ENCODE measurements at regions not wholly inside any gene's neighbourhood (a gene's known extent, or its start where the extent isn't known, plus 50 kb on each side); places are given as distances from the start of the nearest gene placed in this dataset.

DNA sequence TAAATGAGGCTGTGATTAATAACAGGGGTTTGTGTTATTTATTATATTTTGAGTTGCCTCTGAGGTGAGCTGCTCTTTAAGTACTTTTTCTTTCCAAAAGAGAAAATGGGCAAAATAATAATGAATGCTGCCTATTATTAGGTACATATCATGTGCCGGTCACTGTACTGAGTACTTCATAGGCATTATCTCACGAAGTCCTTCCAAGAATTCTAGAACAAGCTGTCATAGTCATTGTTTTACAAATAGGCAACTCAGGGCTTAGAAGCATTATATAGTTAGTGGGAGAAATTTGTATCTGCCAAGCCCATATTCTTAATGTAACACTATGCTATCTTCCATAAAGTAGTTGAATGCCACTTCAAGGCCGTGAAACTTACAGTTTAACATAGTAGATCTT lies 628.7 kb downstream of the CCDC171 start:
- Histone ChIP-seq H3K9me3 (ENCODE audit: control insufficient read depth in 1 of 2, insufficient read depth in 1 of 2, low read depth in 1 of 2, low read length in 2 of 2) (no peaks in the 10 kb centered on the region), H3K9me2 (ENCODE audit: insufficient read depth) (no peaks in the 10 kb centered on the region), H2AFZ (ENCODE audit: low read depth, low read length, poor library complexity, severe bottlenecking) (no peak overlapping the region), H3K27ac (ENCODE audit: low read depth, low read length) (no peak overlapping the region), H3K9ac (ENCODE audit: low read length) (no peak overlapping the region), H3K36me3 (ENCODE audit: control insufficient read depth in 1 of 2, insufficient read depth in 2 of 2, low read length in 2 of 2) (no peaks in the 10 kb centered on the region), H3K4me1 (ENCODE audit: control insufficient read depth in 1 of 2, insufficient read depth in 2 of 2, low read length in 2 of 2) (no peaks in the 10 kb centered on the region), H3K27me3 (ENCODE audit: insufficient read depth, low read length) (no peaks in the 10 kb centered on the region), H3K4me3 (replicated peaks in 1 of 2; ENCODE audit: low read depth in 1 of 2, low read length in 2 of 2) (no peak overlapping the region), H3K4me2 (ENCODE audit: low read length) (no peak overlapping the region), H3K79me2 (ENCODE audit: insufficient read depth, low read length) (no peaks in the 10 kb centered on the region), H4K20me1 (ENCODE audit: insufficient read depth) (no peaks in the 10 kb centered on the region)
- no TSS peak for BruUV-seq (replicated peaks)
- ChIA-PET POLR2A (no interaction called here), RAD21 (ENCODE audit: low non-redundant PET in 1 of 2, low total read pairs in 2 of 2, uncharacterized antibody in 2 of 2, unreplicated experiment in 2 of 2) (no interaction called here), CTCF (no interaction called here)
- no peak for TF ChIP-seq JUND (IDR thresholded peaks at IDR 0.05)
- TF ChIP-seq POLR2AphosphoS5 (IDR thresholded peaks at IDR 0.05; ENCODE audit: low read depth, low read length): no peak
- no peak for TF ChIP-seq TCF7L2 (IDR thresholded peaks at IDR 0.05; ENCODE audit: borderline replicate concordance, extremely low read depth, insufficient read depth, insufficient read length)
- TF ChIP-seq, protein P1, sequence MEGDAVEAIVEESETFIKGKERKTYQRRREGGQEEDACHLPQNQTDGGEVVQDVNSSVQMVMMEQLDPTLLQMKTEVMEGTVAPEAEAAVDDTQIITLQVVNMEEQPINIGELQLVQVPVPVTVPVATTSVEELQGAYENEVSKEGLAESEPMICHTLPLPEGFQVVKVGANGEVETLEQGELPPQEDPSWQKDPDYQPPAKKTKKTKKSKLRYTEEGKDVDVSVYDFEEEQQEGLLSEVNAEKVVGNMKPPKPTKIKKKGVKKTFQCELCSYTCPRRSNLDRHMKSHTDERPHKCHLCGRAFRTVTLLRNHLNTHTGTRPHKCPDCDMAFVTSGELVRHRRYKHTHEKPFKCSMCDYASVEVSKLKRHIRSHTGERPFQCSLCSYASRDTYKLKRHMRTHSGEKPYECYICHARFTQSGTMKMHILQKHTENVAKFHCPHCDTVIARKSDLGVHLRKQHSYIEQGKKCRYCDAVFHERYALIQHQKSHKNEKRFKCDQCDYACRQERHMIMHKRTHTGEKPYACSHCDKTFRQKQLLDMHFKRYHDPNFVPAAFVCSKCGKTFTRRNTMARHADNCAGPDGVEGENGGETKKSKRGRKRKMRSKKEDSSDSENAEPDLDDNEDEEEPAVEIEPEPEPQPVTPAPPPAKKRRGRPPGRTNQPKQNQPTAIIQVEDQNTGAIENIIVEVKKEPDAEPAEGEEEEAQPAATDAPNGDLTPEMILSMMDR (IDR thresholded peaks at IDR 0.05 in 2 of 3, conservative IDR thresholded peaks at IDR 0.05 in 1 of 3; ENCODE audit: borderline replicate concordance in 1 of 3, insufficient read depth in 1 of 3, low read depth in 2 of 3, low read length in 2 of 3): no peak
- DNase-seq (ENCODE audit: low read depth, low spot score) (no peak), ATAC-seq (no peak)
- intact Hi-C loops (cut with micrococcal nuclease): no loop called here

DNA sequence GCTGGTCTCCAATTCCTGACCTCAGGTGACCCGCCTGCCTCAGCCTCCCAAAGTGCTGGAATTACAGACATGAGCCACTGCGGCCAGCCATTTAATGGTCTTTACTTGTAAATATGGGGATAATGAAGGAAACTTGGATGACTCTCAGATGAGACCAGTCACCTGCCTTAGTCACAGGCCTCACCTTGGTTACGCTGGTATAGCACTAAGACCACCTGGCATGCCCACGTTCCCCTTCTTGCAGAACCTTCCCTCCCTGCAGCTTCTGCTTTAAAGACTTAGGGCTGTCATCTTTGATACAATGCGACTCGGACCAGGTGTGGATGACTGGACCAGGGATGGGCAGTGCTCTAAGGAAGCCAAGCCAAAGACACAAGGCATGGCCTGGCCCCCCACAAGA lies 629.9 kb downstream of the CCDC171 start:
- no peak for TF ChIP-seq TCF7L2 (IDR thresholded peaks at IDR 0.05; ENCODE audit: borderline replicate concordance, extremely low read depth, insufficient read depth, insufficient read length)
- TF ChIP-seq, protein P1 (IDR thresholded peaks at IDR 0.05 in 2 of 3, conservative IDR thresholded peaks at IDR 0.05 in 1 of 3; ENCODE audit: borderline replicate concordance in 1 of 3, insufficient read depth in 1 of 3, low read depth in 2 of 3, low read length in 2 of 3): no peak
- TF ChIP-seq ELF1 (IDR thresholded peaks at IDR 0.05; ENCODE audit: borderline replicate concordance, low read depth): no peak
- TF ChIP-seq POLR2A (IDR thresholded peaks at IDR 0.05; ENCODE audit: borderline replicate concordance, extremely low read depth, insufficient read depth, insufficient read length): no peak
- TF ChIP-seq FOSL1 (IDR thresholded peaks at IDR 0.05; ENCODE audit: low read depth): no peak
- TF ChIP-seq POLR2AphosphoS5 (IDR thresholded peaks at IDR 0.05; ENCODE audit: low read depth, low read length): no peak
- TF ChIP-seq EZH2 (IDR thresholded peaks at IDR 0.05): no peak
- TF ChIP-seq SRF (IDR thresholded peaks at IDR 0.05; ENCODE audit: low read depth): no peak
- no peak for TF ChIP-seq EGR1 (IDR thresholded peaks at IDR 0.05; ENCODE audit: low read depth)
- TF ChIP-seq, protein P2, sequence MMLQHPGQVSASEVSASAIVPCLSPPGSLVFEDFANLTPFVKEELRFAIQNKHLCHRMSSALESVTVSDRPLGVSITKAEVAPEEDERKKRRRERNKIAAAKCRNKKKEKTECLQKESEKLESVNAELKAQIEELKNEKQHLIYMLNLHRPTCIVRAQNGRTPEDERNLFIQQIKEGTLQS (IDR thresholded peaks at IDR 0.05): no peak
- no peak for TF ChIP-seq ZNF274 (IDR thresholded peaks at IDR 0.05; ENCODE audit: low read depth, low read length)
- TF ChIP-seq YY1 (IDR thresholded peaks at IDR 0.05; ENCODE audit: extremely low read depth, insufficient replicate concordance, low read depth, low read length): no peak
- no peak for TF ChIP-seq CEBPB (IDR thresholded peaks at IDR 0.05; ENCODE audit: low read depth)
- TF ChIP-seq SIN3A (IDR thresholded peaks at IDR 0.05; ENCODE audit: low read depth): no peak
- no peak for TF ChIP-seq EZH2phosphoT487 (IDR thresholded peaks at IDR 0.05; ENCODE audit: borderline replicate concordance)
- TF ChIP-seq, protein P3, sequence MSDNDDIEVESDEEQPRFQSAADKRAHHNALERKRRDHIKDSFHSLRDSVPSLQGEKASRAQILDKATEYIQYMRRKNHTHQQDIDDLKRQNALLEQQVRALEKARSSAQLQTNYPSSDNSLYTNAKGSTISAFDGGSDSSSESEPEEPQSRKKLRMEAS (IDR thresholded peaks at IDR 0.05): no peak
- DNase-seq (ENCODE audit: low read depth, low spot score) (no peak), ATAC-seq (no peak)
- no peak overlapping the region for H2AFZ ChIP-seq (ENCODE audit: low read depth, low read length, poor library complexity, severe bottlenecking)
- H3K9ac ChIP-seq (ENCODE audit: low read length): no peak overlapping the region
- CTCF ChIA-PET: no interaction called here
- H3K4me3 ChIP-seq (replicated peaks in 1 of 2; ENCODE audit: low read depth in 1 of 2, low read length in 2 of 2): no peak overlapping the region
- no peaks in the 10 kb centered on the region for H3K36me3 ChIP-seq (ENCODE audit: control insufficient read depth in 1 of 2, insufficient read depth in 2 of 2, low read length in 2 of 2)
- no peaks in the 10 kb centered on the region for H3K9me2 ChIP-seq (ENCODE audit: insufficient read depth)
- POLR2A ChIA-PET: no interaction called here
- H3K27ac ChIP-seq (ENCODE audit: low read depth, low read length): no peak overlapping the region
- no peaks in the 10 kb centered on the region for H3K4me1 ChIP-seq (ENCODE audit: control insufficient read depth in 1 of 2, insufficient read depth in 2 of 2, low read length in 2 of 2)
- intact Hi-C loops (cut with micrococcal nuclease): no loop called here
- RAD21 ChIA-PET (ENCODE audit: low non-redundant PET in 1 of 2, low total read pairs in 2 of 2, uncharacterized antibody in 2 of 2, unreplicated experiment in 2 of 2): no interaction called here
- no TSS peak for BruUV-seq (replicated peaks)
- no peaks in the 10 kb centered on the region for H3K79me2 ChIP-seq (ENCODE audit: insufficient read depth, low read length)
- H3K4me2 ChIP-seq (ENCODE audit: low read length): no peak overlapping the region
- H3K9me3 ChIP-seq (ENCODE audit: control insufficient read depth in 1 of 2, insufficient read depth in 1 of 2, low read depth in 1 of 2, low read length in 2 of 2): no peaks in the 10 kb centered on the region
- H3K27me3 ChIP-seq (ENCODE audit: insufficient read depth, low read length): no peaks in the 10 kb centered on the region
- no peaks in the 10 kb centered on the region for H4K20me1 ChIP-seq (ENCODE audit: insufficient read depth)
